Gastroesophageal sphincter (tissue), 3 donors: ENCODE measurements at regions not wholly inside any gene's neighbourhood (a gene's known extent, or its start where the extent isn't known, plus 50 kb on each side); places are given as distances from the start of the nearest gene placed in this dataset.

Experiments
- CTCF ChIP-seq, 4 experiments: fragments of 200-600 bp in 2 of 4; fragments of 450-650 bp in 2 of 4; sonication (generic) in 1 of 4; IDR thresholded peaks; one replicate each; pipeline ENCODE4 v1.5.1; 2017 to 2019; ENCODE audit warnings: antibody characterized with exemption in 4 of 4, mild to moderate bottlenecking in 2 of 4, moderate library complexity in 2 of 4
- POLR2A ChIP-seq, 2 donors: fragments of 450-650 bp; IDR thresholded peaks; one replicate each; pipeline ENCODE4 v1.6.1; 2017; ENCODE audit warnings: antibody characterized with exemption in 2 of 2, mild to moderate bottlenecking in 2 of 2, moderate library complexity in 1 of 2
- POLR2AphosphoS5 ChIP-seq: sonication (generic); formaldehyde crosslinking; IDR thresholded peaks from one replicate; pipeline ENCODE4 v1.6.1; 2017; ENCODE audit warnings: antibody characterized with exemption

DNA sequence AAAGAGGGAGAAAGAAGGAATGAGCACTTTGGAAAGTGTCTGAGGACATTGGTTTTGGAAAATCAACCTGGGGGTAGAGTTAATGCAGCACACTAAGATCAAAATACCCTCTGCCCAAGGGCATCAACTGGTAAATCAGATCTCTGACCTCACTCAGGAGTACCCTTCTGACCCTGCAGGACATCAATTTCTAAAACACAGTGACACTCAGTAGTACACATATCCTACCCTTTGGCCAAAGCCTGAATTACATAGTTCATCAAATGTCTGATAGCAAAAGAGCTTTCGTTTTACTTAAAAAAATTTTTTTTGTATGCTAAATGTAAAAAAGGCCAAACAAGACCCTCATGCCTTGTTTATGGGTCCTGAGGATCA lies 118.4 kb upstream of the CTNNA2 start:
- no peak for TF ChIP-seq CTCF (IDR thresholded peaks at IDR 0.05)
- TF ChIP-seq POLR2AphosphoS5 = no peak
- no peak for TF ChIP-seq POLR2A (IDR thresholded peaks at IDR 0.05)
